SK-N-SH (cell line): ENCODE measurements at regions not wholly inside any gene's neighbourhood (a gene's known extent, or its start where the extent isn't known, plus 50 kb on each side); places are given as distances from the start of the nearest gene placed in this dataset.

Experiments
- CTCF ChIA-PET: fragments of 300-600, 350-600 bp; formaldehyde crosslinking; extraction: SDS; loops from one replicate; lab custom pipeline; 2021; lab: Yijun Ruan, JAX
- POLR2A ChIA-PET: fragments of 350-600 bp; sonication (Branson Sonifier 250); formaldehyde crosslinking; extraction: SDS; loops from one replicate; lab custom pipeline; 2020; ENCODE audit warnings: antibody characterized with exemption, inconsistent platforms; lab: Yijun Ruan, JAX
- DNase-seq: peaks from one replicate; pipeline ENCODE4 v3.0.0; 2012
- H2AFZ ChIP-seq: fragments of 200-600 bp; sonication (generic); 2 replicates; pipeline ENCODE4 v1.8.1; 2016; ENCODE audit warnings: antibody characterized with exemption, mild to moderate bottlenecking, low read depth
- H3F3A ChIP-seq: fragments of 200-600 bp; sonication (generic); replicated peaks from 2 replicates; pipeline ENCODE3; 2016; ENCODE audit warnings: antibody characterized with exemption, mild to moderate bottlenecking; ENCODE audit not compliant: insufficient read depth
- H3K27ac ChIP-seq, 2 experiments: fragments of 200-500 bp in 1 of 2; fragments of 200-600 bp in 1 of 2; sonication (Bioruptor generic) in 1 of 2; sonication (generic), shearing (Covaris generic) in 1 of 2; 2 replicates each; pipeline versions ENCODE4 v1.5.1 to v1.6.1; 2014 to 2016; ENCODE audit warnings: low read depth in 2 of 2, inconsistent platforms in 1 of 2, low read length in 1 of 2, mild to moderate bottlenecking in 1 of 2, mixed read lengths in 1 of 2
- H3K27me3 ChIP-seq: fragments of 200-600 bp; sonication (generic), shearing (Covaris generic); 2 replicates; pipeline ENCODE4 v1.6.1; 2016; ENCODE audit warnings: mixed run types; ENCODE audit not compliant: insufficient read depth
- H3K36me3 ChIP-seq, 2 experiments: fragments of 200-500 bp in 1 of 2; fragments of 200-600 bp in 1 of 2; sonication (Bioruptor generic) in 1 of 2; sonication (generic) in 1 of 2; replicated peaks in 1 of 2; 2 replicates each; pipeline versions ENCODE3 to v1.5.1; 2014 to 2016; ENCODE audit warnings: low read length in 1 of 2, mild to moderate bottlenecking in 1 of 2; ENCODE audit not compliant: insufficient read depth in 2 of 2, control insufficient read depth in 1 of 2
- H3K4me1 ChIP-seq, 2 experiments: fragments of 200-500 bp in 1 of 2; fragments of 200-600 bp in 1 of 2; sonication (Bioruptor generic) in 1 of 2; sonication (generic), shearing (Covaris generic) in 1 of 2; 2 replicates each; pipeline versions ENCODE4 v1.5.1 to v1.6.1; 2014 to 2016; ENCODE audit warnings: low read depth in 1 of 2, low read length in 1 of 2, mixed run types in 1 of 2; ENCODE audit not compliant: insufficient read depth in 2 of 2, control insufficient read depth in 1 of 2
- H3K4me2 ChIP-seq: fragments of 200-600 bp; sonication (generic), shearing (Covaris generic); 2 replicates; pipeline ENCODE4 v1.6.1; 2017; ENCODE audit warnings: mixed run types
- H3K4me3 ChIP-seq, 2 experiments: fragments of 200-500 bp in 1 of 2; fragments of 200-600 bp in 1 of 2; sonication (Bioruptor generic) in 1 of 2; sonication (generic), shearing (Covaris generic) in 1 of 2; 2 replicates each; pipeline versions ENCODE4 v1.5.1 to v1.8.1; 2014 to 2016; ENCODE audit warnings: low read depth in 2 of 2, inconsistent platforms in 1 of 2, low read length in 1 of 2, mild to moderate bottlenecking in 1 of 2, mixed read lengths in 1 of 2, moderate library complexity in 1 of 2
- H3K79me2 ChIP-seq: fragments of 200-600 bp; sonication (generic); 2 replicates; pipeline ENCODE4 v1.8.1; 2017; ENCODE audit warnings: mild to moderate bottlenecking; ENCODE audit not compliant: insufficient read depth
- H3K9ac ChIP-seq: fragments of 200-600 bp; sonication (generic); 2 replicates; pipeline ENCODE4 v1.6.1; 2017; ENCODE audit warnings: mixed run types
- H3K9me2 ChIP-seq: fragments of 200-600 bp; sonication (generic); 2 replicates; pipeline ENCODE4 v1.6.1; 2017; ENCODE audit warnings: mixed run types
- H3K9me3 ChIP-seq: fragments of 200-600 bp; sonication (generic); 2 replicates; pipeline ENCODE4 v1.6.1; 2017; ENCODE audit warnings: mixed run types, mild to moderate bottlenecking, moderate library complexity
- H4K20me1 ChIP-seq: fragments of 200-600 bp; sonication (generic); 2 replicates; pipeline ENCODE4 v1.6.1; 2017; ENCODE audit warnings: mild to moderate bottlenecking, mixed run types; ENCODE audit not compliant: insufficient read depth
- CHD2 ChIP-seq: fragments of 150-350 bp; IDR thresholded peaks from 2 replicates; pipeline ENCODE4 v1.6.1; 2018; ENCODE audit warnings: low read length; ENCODE audit not compliant: partially characterized antibody
- ELF1 ChIP-seq: IDR thresholded peaks from 2 replicates; pipeline ENCODE4 v1.4.0; 2012
- EP300 ChIP-seq, 2 experiments: IDR thresholded peaks; 2 replicates each; pipeline versions ENCODE4 v1.4.0 to v1.6.1; 2012; ENCODE audit warnings: borderline replicate concordance in 1 of 2, low read depth in 1 of 2, low read length in 1 of 2
- EZH2phosphoT487 ChIP-seq: fragments of 200-600 bp; sonication (generic); IDR thresholded peaks from 2 replicates; pipeline ENCODE4 v1.6.1; 2017; ENCODE audit warnings: low read depth, mixed run types, mild to moderate bottlenecking, antibody characterized with exemption, moderate library complexity, borderline replicate concordance
- FOXJ3 ChIP-seq: sonication (generic); formaldehyde crosslinking; IDR thresholded peaks from 2 replicates; pipeline ENCODE4 v1.5.1; 2020; ENCODE audit warnings: mild to moderate bottlenecking, missing genetic modification reagents
- MAX ChIP-seq: IDR thresholded peaks from 2 replicates; pipeline ENCODE4 v1.4.0; 2012; ENCODE audit warnings: low read depth
- MXI1 ChIP-seq: IDR thresholded peaks from 2 replicates; pipeline ENCODE4 v1.6.1; 2012; ENCODE audit warnings: mild to moderate bottlenecking, low read depth, low read length, improper control_type of control experiment
- RCOR1 ChIP-seq: fragments of 150-350 bp; IDR thresholded peaks from 2 replicates; pipeline ENCODE4 v1.6.1; 2017; ENCODE audit warnings: antibody characterized with exemption, low read length
- TCF12 ChIP-seq: IDR thresholded peaks from 2 replicates; pipeline ENCODE4 v1.4.0; 2012
- TF ChIP-seq, protein P1 (sequence below): fragments of 150-350 bp; IDR thresholded peaks from 2 replicates; pipeline ENCODE4 v1.6.1; 2016; ENCODE audit warnings: mild to moderate bottlenecking, low read depth, low read length
- TF ChIP-seq, protein P2 (sequence below): fragments of 150-350 bp; IDR thresholded peaks from 2 replicates; pipeline ENCODE4 v1.6.1; 2017; ENCODE audit warnings: antibody characterized with exemption, low read length, low read depth, borderline replicate concordance

GRCh38 chr4:163688856-163689255, 194.4 kb downstream of the TMA16 start:
- Histone ChIP-seq H3K4me1 (no peaks in the 10 kb centered on the region), H3K36me3 (no peaks in the 10 kb centered on the region), H3K9me3 (no peaks in the 10 kb centered on the region), H3K9ac (no peak overlapping the region), H2AFZ (no peak overlapping the region), H3K4me3 (no peak overlapping the region), H3K27me3 (no peaks in the 10 kb centered on the region), H3F3A (peaks cover 10% of the 10 kb centered on the region), H3K4me2 (no peak overlapping the region)
- no peak for DNase-seq
- CTCF ChIA-PET, result interaction anchor here (3.2 kb wide), 1 partner anchor 8 kb away, joined by 11 read pairs; no protein-coding TSS in a partner anchor
- TF ChIP-seq, protein P1, sequence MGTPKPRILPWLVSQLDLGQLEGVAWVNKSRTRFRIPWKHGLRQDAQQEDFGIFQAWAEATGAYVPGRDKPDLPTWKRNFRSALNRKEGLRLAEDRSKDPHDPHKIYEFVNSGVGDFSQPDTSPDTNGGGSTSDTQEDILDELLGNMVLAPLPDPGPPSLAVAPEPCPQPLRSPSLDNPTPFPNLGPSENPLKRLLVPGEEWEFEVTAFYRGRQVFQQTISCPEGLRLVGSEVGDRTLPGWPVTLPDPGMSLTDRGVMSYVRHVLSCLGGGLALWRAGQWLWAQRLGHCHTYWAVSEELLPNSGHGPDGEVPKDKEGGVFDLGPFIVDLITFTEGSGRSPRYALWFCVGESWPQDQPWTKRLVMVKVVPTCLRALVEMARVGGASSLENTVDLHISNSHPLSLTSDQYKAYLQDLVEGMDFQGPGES, result no peak
- TF ChIP-seq EZH2phosphoT487, result no peak
- no peak for TF ChIP-seq EP300 (IDR thresholded peaks at IDR 0.05; ENCODE audit: borderline replicate concordance in 1 of 2, low read depth in 1 of 2, low read length in 1 of 2)
- TF ChIP-seq MAX, result no peak
- no peak for TF ChIP-seq FOXJ3 (CRISPR knock-in tag)
- no peak for TF ChIP-seq CHD2
- TF ChIP-seq, protein P2, sequence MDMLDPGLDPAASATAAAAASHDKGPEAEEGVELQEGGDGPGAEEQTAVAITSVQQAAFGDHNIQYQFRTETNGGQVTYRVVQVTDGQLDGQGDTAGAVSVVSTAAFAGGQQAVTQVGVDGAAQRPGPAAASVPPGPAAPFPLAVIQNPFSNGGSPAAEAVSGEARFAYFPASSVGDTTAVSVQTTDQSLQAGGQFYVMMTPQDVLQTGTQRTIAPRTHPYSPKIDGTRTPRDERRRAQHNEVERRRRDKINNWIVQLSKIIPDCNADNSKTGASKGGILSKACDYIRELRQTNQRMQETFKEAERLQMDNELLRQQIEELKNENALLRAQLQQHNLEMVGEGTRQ, result no peak
- TF ChIP-seq MXI1, result no peak
- TF ChIP-seq, all 33 proteins: peak for 0
- no peaks in the 10 kb centered on the region for H4K20me1 ChIP-seq
- H3K9me2 ChIP-seq, result no peaks in the 10 kb centered on the region
- POLR2A ChIA-PET, result no interaction called here
- H3K27ac ChIP-seq, result no peak overlapping the region
- no peaks in the 10 kb centered on the region for H3K79me2 ChIP-seq

- Histone ChIP-seq H3K9ac (no peak overlapping the region), H3K4me2 (peak overlapping the region; percentile 52; the same call in 1 of the 2 replicates), H3K4me3 (no peak overlapping the region), H3K27me3 (no peaks in the 10 kb centered on the region), H3K9me3 (no peaks in the 10 kb centered on the region), H3K36me3 (no peaks in the 10 kb centered on the region), H2AFZ (no peak overlapping the region; the same call in 1 of the 2 replicates), H4K20me1 (no peaks in the 10 kb centered on the region), H3K4me1 (no peaks in the 10 kb centered on the region), H3K79me2 (no peaks in the 10 kb centered on the region), H3K9me2 (no peaks in the 10 kb centered on the region), H3F3A (peaks cover 22% of the 10 kb centered on the region), H3K27ac (peak overlapping the region in 1 of 2 experiments; percentile 73; a peak in 2 of 4 replicates)
- CTCF ChIA-PET, result interaction anchor here (2.3 kb wide), 1 partner anchor 12 kb away, joined by 6 read pairs; no protein-coding TSS in a partner anchor
- POLR2A ChIA-PET, result no interaction called here
- DNase-seq, result no peak
- TF ChIP-seq TCF12 (no peak), RCOR1 (no peak), MAX (no peak), ELF1 (no peak)
Measured at GRCh38 chr4:163693211-163693610, 198.7 kb downstream of the TMA16 start.
